GM18508 (cell line): ENCODE measurements at regions not wholly inside any gene's neighbourhood (a gene's known extent, or its start where the extent isn't known, plus 50 kb on each side); places are given as distances from the start of the nearest gene placed in this dataset.
"Not testable (repeated sequence)": the region's sequence is repeated elsewhere in the genome, so short reads cannot be mapped to it uniquely, and the experiment has no call there.

Source experiments
- ATAC-seq: cut with Tn5 transposase; IDR thresholded peaks from one replicate; pipeline ENCODE4 v1.9.1; 2021; ENCODE audit warnings: moderate number of reproducible peaks; ENCODE audit not compliant: insufficient read depth, unreplicated experiment

DNA sequence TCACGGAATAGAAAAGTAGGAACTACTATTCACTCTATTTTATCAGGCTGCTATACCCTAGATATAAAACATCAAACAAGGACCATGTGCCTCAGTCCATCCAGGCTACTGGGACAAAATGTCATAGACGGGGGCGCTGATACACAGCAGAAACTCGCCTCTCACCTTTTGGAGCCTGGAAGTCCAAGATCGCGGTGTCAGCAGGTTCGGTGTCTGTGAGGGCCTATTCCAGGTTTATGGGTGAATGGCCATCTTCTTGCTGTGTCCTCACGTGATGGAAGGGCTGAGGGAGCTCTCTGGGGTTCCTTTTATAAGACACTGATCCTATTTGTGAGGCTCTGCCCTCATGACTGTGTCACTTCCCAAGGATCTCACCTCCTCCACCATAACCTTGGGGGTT is 89.5 kb downstream of the DLL1 start:
- ATAC-seq: no peak

DNA sequence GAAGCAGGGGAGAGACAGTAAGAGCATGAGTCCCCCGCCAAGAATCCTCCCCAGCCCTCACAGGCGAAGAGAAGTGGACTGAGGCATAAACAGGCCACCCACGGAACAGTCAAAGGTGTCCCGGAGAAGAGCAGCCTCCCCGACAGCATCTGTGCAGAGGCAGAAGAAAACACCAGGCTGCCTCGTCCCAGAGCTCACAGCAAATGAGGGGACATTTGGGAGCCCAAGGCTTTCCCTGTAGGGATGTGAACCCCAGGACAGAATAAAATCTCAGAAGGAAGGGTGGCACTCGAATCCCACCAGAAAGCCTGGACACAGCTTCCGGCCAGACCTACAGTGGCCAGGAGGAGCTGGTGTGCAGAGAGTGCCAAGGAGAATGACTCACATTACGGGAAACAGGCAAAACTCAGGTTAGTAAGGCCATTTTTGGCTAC is 90.4 kb downstream of the DLL1 start:
- ATAC-seq: no peak

DNA sequence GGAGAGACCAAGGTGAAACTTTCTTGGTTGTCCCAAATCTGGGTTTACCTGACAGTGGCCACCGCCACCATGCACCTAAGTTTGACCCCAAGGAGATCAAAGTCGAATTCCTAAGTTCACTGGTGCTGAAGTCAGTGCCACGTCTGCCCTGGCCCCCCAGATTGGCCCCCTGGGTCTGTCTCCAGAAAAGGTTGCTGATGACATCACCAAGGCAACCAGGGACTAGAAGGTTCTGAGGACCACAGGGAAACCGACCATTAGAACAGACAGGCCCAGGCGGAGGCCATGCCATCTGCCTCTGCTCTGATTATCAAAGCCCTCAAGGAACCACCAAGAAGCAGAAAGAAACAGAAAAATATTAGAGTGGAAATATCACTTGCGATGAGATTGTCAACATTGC is 91.2 kb downstream of the DLL1 start:
- no peak for ATAC-seq

DNA sequence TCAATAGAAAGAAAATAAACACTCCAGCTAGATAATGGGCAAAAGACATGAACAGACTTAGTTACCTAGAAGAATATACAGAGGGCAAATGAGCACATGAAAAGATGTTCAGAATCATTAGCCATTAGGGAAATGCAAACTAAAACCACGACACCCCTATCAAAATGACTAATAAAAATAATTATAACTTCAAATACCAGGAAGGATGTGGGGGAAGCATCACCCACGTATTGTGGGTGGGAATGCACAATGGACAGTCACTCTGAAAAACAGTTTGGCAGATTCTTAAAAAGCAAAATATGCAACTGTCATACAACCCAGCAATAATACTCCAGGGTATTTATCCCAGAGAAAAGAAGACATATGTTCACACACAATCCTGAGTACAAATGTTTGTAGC is 92.6 kb downstream of the DLL1 start:
- ATAC-seq: no peak

DNA sequence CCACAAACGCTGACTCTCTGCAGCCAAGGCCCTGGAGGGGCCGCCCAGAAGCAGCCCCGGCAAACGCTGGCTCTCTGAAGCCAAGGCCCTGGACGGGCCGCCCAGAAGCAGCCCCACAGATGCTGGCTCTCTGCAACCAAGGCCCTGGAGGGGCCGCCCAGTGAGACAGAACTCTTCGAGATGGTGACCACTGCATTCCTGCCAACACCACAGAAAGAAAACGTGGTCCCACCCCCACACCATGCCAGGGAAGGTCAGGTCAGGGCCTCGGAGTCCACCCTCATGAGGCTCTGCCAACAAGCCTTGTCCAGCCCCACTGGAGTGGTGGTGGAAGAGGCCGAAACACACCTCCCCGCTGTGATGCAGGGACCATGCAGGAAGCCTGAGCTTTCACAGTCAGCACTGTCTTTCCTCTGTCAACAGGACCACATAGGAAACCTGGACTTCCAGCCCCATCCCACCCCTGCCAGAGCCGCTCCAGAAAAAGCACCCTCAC is 97.5 kb downstream of the DLL1 start:
- ATAC-seq: no peak

DNA sequence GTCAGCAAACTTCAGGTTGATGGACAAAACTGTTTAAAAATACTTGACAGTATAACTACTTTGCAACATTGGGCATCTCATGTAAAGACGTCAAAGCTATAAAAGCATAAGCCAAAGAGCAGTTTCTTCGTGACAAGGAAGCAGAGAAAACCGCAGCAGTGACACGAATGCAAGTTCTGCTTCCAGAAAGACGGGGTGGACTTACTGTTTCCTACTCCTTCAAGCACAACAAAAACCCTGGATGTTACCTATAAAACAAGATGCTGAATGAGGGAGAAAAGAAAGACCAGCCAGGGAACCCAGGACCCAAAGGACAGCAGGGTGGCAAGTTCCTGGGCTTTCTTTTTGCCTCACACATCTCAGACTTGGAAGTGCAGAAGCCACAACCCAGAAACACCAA is 98.0 kb downstream of the DLL1 start:
- ATAC-seq: no peak

DNA sequence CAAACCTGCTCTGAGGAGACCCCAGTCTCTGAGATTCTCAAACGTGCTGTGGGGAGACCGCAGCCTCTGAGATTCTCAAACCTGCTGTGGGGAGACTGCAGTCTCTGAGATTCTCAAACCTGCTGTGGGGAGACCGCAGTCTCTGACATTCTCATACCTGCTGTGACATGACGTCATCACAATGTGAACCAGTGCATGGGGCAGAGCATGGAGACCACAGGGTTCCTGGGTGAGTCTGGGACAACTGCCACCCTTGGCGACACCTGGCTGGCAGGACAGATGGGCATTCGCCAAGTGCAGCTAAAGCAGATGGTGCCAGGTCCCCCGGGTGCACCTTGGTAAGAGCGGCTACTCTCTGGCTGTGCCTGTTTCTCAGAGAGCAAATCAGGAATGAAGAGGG is 98.8 kb downstream of the DLL1 start:
- ATAC-seq: not testable (repeated sequence)

DNA sequence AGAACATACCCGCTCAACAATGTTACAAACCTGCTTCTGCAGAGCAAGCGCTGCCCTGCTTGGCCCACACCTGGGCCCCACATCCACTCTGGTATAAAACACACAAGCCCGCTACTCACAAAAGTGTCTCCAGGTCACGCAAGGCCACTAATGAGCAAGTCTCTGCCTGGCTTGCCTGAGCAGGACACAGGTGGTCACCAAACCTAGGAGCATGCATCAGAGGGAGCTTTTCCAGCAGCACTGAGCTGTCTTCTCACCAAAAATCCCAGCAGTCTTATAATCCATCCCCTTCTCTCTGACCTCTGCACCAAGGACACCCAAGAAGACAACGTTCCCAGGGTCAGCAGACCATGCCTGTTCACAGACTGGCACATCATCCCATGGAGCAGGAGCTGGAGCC is 100.8 kb downstream of the DLL1 start:
- no peak for ATAC-seq

DNA sequence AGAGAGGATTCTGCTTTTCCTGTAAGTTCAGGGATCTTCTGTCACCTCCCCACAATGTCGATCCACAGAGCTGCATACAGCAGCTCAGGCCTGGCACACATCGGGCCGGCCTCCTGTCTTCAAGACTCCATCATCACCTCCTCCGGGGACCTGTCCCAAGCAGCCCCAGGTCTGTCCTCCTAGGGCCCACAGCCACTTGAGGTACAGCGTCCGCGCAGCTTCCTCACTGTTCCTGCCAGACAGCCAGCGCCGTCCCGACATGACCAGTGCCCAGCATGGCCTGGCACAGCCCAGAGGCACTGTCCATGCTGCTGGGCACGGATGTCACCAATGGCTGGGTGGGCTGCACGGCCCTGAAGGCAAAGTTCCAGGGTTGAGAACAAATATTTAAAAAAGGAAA is 101.6 kb downstream of the DLL1 start:
- no peak for ATAC-seq

DNA sequence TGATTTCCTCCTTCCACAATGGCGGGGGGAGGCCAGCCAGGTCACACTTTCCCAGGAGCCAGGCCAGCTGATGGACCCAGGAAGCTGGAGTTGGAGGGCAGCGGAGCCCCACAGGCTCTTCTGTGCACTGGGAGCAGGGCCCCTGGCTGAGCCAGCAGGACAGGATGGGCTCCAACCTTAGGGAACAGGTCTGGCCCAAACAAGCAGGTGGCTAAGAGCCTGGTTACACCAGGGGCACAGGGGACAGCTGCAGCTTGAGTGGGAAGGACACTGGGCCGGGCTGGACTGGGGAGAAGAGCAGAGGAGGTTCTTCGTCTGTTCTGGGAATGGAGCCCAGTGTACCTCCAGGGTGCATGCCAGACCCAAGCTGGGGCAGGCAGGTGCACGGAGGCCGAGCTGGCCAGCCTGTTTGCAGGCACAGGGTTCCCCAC is 102.3 kb downstream of the DLL1 start:
- no peak for ATAC-seq

DNA sequence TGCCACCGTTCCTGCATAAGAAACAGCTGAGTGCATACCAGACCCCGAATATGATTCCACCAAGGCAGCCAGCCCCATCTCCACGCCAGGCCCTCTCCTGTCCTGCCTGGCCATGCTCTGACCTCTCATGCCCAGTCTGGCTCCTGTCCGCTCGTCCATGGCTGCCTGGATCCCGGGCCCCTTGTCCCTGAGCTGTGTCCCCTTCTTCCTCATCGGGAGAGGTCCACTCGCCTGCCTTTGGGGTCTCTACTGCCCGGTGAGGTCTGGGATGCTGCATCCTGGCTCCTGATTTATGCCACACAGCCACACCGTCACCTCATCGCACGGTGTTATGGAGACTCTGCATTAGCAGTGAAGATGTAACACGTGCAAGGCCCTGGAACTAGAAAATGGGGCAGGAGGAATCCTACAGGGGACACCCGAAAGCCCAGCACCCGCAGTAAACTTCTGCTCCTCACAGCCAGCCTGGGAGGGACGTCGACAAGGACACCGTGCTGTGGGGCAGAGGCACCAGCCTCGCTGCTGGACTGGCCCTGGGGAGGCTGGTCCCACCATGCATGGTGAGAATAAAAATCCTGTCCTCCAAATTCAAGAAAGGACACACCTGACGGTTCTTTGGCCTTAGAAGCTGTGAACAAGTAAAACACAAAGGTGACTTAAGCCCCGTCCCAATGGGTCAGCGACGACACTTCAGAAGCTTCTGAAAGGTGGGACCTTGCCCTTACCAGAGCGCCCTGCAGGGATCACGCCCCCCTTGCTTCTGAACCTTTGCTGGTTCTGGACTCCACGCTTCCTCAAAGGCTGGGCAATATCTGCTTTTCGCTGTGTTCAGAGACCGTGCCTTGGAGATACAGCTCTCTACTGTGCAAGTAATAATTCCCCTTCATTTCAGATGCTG is 103.0 kb downstream of the DLL1 start:
- no peak for ATAC-seq

DNA sequence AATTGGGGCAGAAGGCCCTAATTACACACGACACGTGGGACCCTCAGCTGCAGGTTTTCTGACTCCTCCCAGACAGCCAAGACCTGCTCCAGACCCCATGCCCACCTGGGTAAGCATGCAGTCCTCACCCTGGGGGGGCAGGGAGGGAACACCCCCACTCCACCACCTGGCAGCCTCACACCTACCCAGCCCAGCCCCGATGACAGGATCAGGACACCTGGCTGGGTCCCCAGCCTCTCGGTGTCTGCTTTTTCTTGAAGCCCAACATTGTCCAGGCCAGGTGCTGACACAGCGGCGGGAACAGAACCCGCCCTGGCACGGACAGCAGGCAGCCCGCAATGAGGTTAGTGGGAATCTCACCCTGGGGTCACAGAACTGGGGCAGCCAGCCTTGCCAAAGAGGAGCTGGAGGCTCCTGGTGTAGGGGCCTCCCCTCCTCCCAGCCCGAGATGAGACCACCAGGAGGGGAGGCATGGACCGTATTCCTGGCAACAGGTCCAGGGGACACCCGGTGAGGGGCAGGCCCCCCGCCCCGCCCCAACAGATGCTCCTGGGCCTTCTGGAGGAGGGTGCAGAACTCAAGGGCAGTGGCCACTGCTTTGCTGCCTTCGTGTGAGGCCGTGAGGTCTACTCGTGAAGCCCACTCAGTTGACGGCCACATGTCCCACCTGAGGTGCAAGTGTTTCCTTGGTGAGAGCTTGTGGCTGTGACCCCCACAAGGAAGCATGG is 103.8 kb downstream of the DLL1 start:
- no peak for ATAC-seq

DNA sequence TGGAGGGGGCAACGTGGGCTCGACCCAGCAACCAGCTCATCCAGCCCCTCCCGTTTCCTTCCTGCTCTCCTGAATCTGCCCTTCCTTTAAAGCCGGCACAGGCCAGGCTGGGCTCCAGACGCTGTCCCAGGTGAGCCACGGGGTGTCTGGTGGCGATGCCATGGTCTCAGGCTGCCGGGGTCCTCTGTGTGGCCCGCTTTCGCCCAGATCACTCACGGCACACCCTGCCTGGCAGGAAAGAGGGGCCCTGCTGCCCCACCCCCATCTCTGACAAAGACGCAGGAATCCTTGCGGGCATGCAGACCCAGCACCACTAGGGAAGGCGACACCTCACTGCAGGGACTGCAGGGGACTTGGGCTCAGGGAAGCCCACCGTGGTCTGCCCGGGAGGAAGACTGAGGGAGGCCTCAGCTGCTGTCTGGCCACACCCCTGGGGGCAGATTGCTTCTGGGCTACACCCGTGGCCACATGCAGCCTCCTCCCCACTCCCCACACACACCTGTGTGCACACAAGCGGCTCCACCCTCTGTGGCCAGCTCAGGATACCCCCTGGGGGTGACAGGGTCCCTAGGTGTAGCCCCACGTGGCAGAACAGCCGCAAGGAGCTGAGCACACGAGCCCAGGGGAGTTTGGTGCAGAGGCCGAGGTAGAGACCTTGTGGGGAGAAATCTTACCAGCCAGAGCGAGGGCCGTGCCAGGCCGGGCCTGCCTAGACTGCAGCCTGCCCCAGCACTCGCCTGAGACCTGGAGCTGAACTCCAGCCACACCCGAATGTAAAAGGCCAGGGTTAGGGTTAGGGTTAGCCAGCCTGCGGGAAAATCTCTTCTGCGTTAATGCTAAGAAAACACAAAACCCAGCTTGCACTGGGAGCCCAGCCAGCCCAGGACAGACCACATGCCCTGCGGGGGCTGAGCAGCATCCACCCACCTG is 104.6 kb downstream of the DLL1 start:
- ATAC-seq: no peak

DNA sequence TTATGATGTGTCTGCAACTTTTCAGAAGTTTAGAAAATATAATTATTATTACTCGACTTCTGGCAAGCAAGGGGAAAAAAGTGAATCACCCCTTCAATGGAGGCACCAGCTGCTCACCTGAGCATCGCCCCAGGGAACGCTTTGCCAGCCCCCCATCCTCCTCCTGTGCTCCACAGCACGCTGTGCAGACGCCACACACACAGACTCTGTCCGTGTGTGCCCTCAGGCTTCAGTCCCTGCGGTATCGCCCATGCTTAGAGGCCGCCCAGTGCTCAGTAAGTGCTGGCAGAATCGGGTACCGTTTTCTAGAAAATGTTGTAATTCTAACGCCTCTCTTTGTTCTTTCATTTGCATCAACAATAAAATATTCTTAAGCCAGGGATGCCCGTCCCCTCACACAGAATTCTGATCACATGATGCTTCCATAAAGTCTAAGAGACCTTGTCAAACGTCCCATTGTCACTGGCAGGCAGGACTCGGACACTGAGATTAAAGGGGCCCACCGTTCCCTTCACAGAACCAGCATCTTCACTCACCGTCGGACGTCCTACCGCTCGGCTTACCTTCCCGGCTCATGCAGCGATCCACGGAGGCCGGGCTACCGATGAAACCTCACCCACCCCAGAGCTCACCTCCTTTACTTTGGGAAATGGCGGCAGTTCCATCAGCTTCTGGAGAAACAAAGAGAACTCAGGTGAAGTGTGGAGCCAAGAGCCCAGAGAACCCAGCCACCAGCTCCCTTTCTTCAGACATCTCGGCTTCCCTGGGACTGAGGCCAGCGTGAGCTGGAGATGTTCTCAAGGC is 105.5 kb downstream of the DLL1 start:
- no peak for ATAC-seq

DNA sequence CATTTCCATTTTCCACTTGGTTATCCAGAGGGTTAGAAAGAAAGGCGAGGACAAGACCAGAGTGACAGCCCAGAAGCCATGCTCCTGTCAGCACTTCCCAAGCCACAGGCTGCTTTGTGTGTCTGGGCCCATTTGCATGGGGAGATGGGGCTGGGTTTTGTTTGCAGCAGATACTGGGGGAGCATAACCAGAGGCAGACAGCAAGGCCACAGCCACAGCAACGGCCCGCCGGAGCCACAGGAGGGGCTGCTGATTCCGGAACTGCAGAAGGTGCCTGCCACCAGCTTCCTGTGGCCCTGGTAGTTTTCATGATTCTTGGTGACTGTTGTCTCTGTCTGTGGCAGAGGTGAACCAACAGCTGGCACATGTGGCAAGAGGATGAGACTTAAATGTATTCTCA is 106.6 kb downstream of the DLL1 start:
- ATAC-seq: no peak

DNA sequence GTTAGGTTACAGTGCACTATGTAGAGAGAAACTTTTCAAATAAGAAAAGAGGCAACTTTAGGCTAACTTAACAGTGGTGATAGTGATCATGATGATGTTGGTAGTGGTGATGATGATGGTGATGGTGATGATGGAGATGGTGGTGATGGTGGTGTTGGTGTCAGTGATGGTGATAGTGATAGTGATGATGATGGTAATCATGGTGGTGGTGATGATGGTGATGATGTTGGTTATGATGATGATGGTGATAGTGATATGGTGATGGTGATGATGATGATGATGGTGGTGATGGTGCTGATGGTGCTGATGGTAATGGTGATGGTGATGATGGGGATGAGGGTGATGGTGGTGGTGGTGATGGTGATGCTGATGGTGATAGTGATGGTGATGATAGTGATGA is 107.4 kb downstream of the DLL1 start:
- no peak for ATAC-seq

DNA sequence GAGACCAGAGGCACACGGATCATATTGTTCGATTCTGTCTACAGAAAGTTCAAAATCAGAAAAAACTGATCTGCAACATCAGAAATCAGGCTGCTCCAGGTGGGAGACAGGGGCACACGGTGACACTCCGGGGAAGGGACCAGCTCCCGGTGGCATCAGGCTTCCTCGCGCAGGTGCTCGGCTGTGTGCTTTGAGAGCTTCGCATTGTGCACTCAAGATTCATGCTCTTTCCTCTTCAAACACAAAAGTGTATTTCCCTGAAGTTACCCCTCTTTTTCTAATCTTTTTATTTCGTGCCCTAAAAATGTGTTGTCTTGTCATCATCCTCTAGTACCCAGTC is 108.1 kb downstream of the DLL1 start:
- ATAC-seq: no peak

DNA sequence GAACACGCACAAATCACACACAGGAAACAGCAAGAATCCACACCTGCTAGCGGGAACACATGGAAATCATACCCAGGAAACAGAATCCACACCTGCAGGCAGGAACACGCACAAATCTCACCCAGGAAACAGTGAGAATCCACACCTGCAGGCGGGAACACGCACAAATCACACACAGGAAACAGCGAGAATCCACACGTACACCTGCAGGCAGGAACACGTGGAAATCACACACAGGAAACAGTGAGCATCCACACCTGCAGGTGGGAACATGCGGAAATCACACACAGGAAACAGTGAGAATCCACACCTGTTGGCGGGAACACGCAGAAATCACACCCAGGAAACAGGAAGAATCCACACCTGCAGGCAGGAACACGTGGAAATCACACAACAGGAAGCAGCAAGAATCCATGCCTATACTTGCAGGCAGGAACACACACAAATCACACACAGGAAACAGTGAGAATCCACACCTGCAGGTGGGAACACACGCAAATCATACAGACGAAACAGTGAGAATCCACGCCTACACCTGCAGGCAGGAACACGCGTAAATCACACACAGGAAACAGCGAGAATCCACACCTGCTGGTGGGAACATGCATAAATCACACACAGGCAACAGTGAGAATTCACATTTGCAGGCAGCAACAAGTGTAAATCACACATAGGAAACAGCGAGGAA is 108.6 kb downstream of the DLL1 start:
- no peak for ATAC-seq

DNA sequence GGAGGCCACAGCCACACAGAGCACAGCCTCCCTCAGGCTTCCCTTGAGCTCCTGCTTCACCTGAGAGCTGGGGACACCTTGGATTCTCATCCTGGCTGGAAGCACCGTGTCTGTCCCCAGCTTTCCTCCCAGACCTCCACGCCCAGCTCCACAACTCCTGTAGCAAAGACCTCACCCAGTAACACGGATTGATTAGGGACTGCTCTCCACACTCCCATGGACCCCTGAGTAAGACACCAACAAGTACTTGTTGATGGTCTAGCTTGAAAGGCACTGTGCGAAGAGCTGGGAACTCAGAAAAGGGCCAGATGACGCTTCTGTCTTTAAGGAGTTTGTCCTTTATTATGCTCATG is 109.6 kb downstream of the DLL1 start:
- no peak for ATAC-seq
